GM19240 (cell line): ENCODE measurements at regions not wholly inside any gene's neighbourhood (a gene's known extent, or its start where the extent isn't known, plus 50 kb on each side); places are given as distances from the start of the nearest gene placed in this dataset.
A peak's percentile ranks its signal among the peaks of the same experiment; 100 is the strongest.
"Not testable (repeated sequence)": the region's sequence is repeated elsewhere in the genome, so short reads cannot be mapped to it uniquely, and the experiment has no call there.

Experiments used
- DNase-seq: peaks from one replicate; pipeline ENCODE4 v3.0.0; 2011; ENCODE audit warnings: low spot score; ENCODE audit not compliant: insufficient read length

- DNase-seq = no peak
These were observed 538.4 kb upstream of the CITED2 start for GRCh38 chr6:139912735-139913400.

GRCh38 chr6:139909992-139910391, 535.5 kb upstream of the CITED2 start:
- DNase-seq = no peak

- no peak for DNase-seq
These were observed 531.1 kb upstream of the CITED2 start for GRCh38 chr6:139905404-139906052.

- DNase-seq = no peak
These were observed 530.1 kb upstream of the CITED2 start for GRCh38 chr6:139904568-139904967.

GRCh38 chr6:139904158-139904533, 529.7 kb upstream of the CITED2 start:
- no peak for DNase-seq

GRCh38 chr6:139903411-139904157, 529.1 kb upstream of the CITED2 start:
- peak; percentile 28 for DNase-seq

- DNase-seq = no peak
These were observed 520.9 kb upstream of the CITED2 start for GRCh38 chr6:139895205-139895793.

GRCh38 chr6:139894271-139894670, 519.8 kb upstream of the CITED2 start:
- DNase-seq = no peak

GRCh38 chr6:139891471-139891870, 517.0 kb upstream of the CITED2 start:
- no peak for DNase-seq

GRCh38 chr6:139888681-139889122, 514.3 kb upstream of the CITED2 start:
- no peak for DNase-seq

GRCh38 chr6:139887275-139887674, 512.8 kb upstream of the CITED2 start:
- no peak for DNase-seq

GRCh38 chr6:139886396-139886795, 511.9 kb upstream of the CITED2 start:
- no peak for DNase-seq

GRCh38 chr6:139885909-139886308, 511.5 kb upstream of the CITED2 start:
- no peak for DNase-seq

GRCh38 chr6:139883776-139884175, 509.3 kb upstream of the CITED2 start:
- DNase-seq = no peak

GRCh38 chr6:139882977-139883728, 508.7 kb upstream of the CITED2 start:
- no peak for DNase-seq

- DNase-seq = no peak
These were observed 507.8 kb upstream of the CITED2 start for GRCh38 chr6:139882234-139882633.

- peak; percentile 19 for DNase-seq
These were observed 507.3 kb upstream of the CITED2 start for GRCh38 chr6:139881728-139882211.

- no peak for DNase-seq
These were observed 506.8 kb upstream of the CITED2 start for GRCh38 chr6:139881236-139881635.

GRCh38 chr6:139879823-139880356, 505.4 kb upstream of the CITED2 start:
- DNase-seq = no peak

- not testable (repeated sequence) for DNase-seq
These were observed 504.8 kb upstream of the CITED2 start for GRCh38 chr6:139879241-139879640.
